Naive thymus-derived CD8-positive, alpha-beta T cell (primary cell): ENCODE measurements at regions not wholly inside any gene's neighbourhood (a gene's known extent, or its start where the extent isn't known, plus 50 kb on each side); places are given as distances from the start of the nearest gene placed in this dataset.

Source experiments
- ATAC-seq, 2 donors: fragments of 150-1000 bp; cut with Tn5 transposase in 1 of 2; sonication (Bioruptor Pico), chemical (Tn5 transposase) in 1 of 2; 1 replicate in 1 of 2; 2 replicates in 1 of 2; pipeline ENCODE4 v1.10.0; 2021; ENCODE audit warnings: mild to moderate bottlenecking in 2 of 2, moderate library complexity in 2 of 2
- POLR2A ChIA-PET: fragments of 350-600 bp; sonication (Branson Sonifier 250); formaldehyde crosslinking; loops from one replicate; lab custom pipeline; 2021; ENCODE audit warnings: antibody characterized with exemption; lab: Charles Lee
- DNase-seq, 10 donors: peaks; one replicate each; pipeline versions ENCODE4 v3.0.0 to v3.0.0-alpha.2; 2020 to 2022
- H3K27ac Mint-ChIP-seq, 10 donors: one replicate each; pipeline ENCODE4 v1.8.0; 2020 to 2022; ENCODE audit warnings: mild to moderate bottlenecking in 10 of 10, mixed read lengths in 10 of 10, moderate library complexity in 4 of 10, inconsistent platforms in 1 of 10
- H3K27me3 Mint-ChIP-seq, 5 donors: one replicate each; pipeline ENCODE4 v1.8.0; 2021 to 2022; ENCODE audit warnings: mixed read lengths in 5 of 5
- H3K36me3 Mint-ChIP-seq, 3 donors: one replicate each; pipeline ENCODE4 v1.8.0; 2020 to 2022; ENCODE audit warnings: mixed read lengths in 3 of 3, mild to moderate bottlenecking in 2 of 3, inconsistent platforms in 1 of 3
- H3K4me1 Mint-ChIP-seq, 4 donors: one replicate each; pipeline ENCODE4 v1.8.0; 2021 to 2022; ENCODE audit warnings: mixed read lengths in 4 of 4
- H3K4me3 Mint-ChIP-seq, 10 donors: one replicate each; pipeline ENCODE4 v1.8.0; 2020 to 2022; ENCODE audit warnings: mild to moderate bottlenecking in 10 of 10, mixed read lengths in 10 of 10, moderate library complexity in 6 of 10, inconsistent platforms in 1 of 10
- H3K9me3 Mint-ChIP-seq, 9 donors: one replicate each; pipeline ENCODE4 v1.8.0; 2020 to 2022; ENCODE audit warnings: mixed read lengths in 9 of 9, mild to moderate bottlenecking in 3 of 9, inconsistent platforms in 1 of 9, moderate library complexity in 1 of 9

GRCh38 chr12:125676366-125676765, 611.1 kb downstream of the AACS start:
- Mint-ChIP-seq H3K9me3 (peaks cover 0 to 3% (median 0%) of the 10 kb centered on the region in 9 donors), H3K4me1 (no peaks in the 10 kb centered on the region), H3K27ac (no peak overlapping the region), H3K27me3 (no peaks in the 10 kb centered on the region), H3K4me3 (no peak overlapping the region), H3K36me3 (no peaks in the 10 kb centered on the region)
- DNase-seq (no peak), ATAC-seq (no peak)
- POLR2A ChIA-PET: no interaction called here

GRCh38 chr12:125677829-125678228, 612.6 kb downstream of the AACS start:
- no peak for DNase-seq
- H3K27me3 Mint-ChIP-seq: peaks cover 0 to 4% (median 0%) of the 10 kb centered on the region in 5 donors

GRCh38 chr12:125678589-125678993, 613.4 kb downstream of the AACS start:
- POLR2A ChIA-PET: no interaction called here
- no peak overlapping the region for H3K4me3 Mint-ChIP-seq
- H3K9me3 Mint-ChIP-seq: peaks cover 0 to 1% (median 0%) of the 10 kb centered on the region in 9 donors
- peaks cover 0 to 4% (median 0%) of the 10 kb centered on the region in 5 donors for H3K27me3 Mint-ChIP-seq
- DNase-seq (no peak), ATAC-seq (no peak)
- H3K4me1 Mint-ChIP-seq: no peaks in the 10 kb centered on the region
- no peaks in the 10 kb centered on the region for H3K36me3 Mint-ChIP-seq
- no peak overlapping the region for H3K27ac Mint-ChIP-seq

More at GRCh38 chr12:125677829-125678228, 612.6 kb downstream of the AACS start:
- Mint-ChIP-seq H3K4me1 (no peaks in the 10 kb centered on the region), H3K4me3 (no peak overlapping the region), H3K9me3 (peaks cover 0 to 1% (median 0%) of the 10 kb centered on the region in 9 donors), H3K27ac (no peak overlapping the region), H3K36me3 (no peaks in the 10 kb centered on the region)
- POLR2A ChIA-PET: no interaction called here
- no peak for ATAC-seq

GRCh38 chr12:125683748-125684381, 618.6 kb downstream of the AACS start:
- ATAC-seq (no peak), DNase-seq (peak in 1 of 10 donors; percentile 9)

GRCh38 chr12:125684968-125685790, 619.9 kb downstream of the AACS start:
- DNase-seq (no peak), ATAC-seq (no peak)
- Mint-ChIP-seq H3K4me3 (no peak overlapping the region), H3K9me3 (peaks cover 0 to 5% (median 0%) of the 10 kb centered on the region in 9 donors), H3K4me1 (peaks cover 0 to 2% (median 0%) of the 10 kb centered on the region in 4 donors), H3K36me3 (no peaks in the 10 kb centered on the region), H3K27ac (no peak overlapping the region), H3K27me3 (peaks cover 0 to 25% (median 11%) of the 10 kb centered on the region in 5 donors)
- POLR2A ChIA-PET: no interaction called here

More at GRCh38 chr12:125683748-125684381, 618.6 kb downstream of the AACS start:
- Mint-ChIP-seq H3K27me3 (peaks cover 0 to 25% (median 11%) of the 10 kb centered on the region in 5 donors), H3K36me3 (no peaks in the 10 kb centered on the region), H3K4me3 (no peak overlapping the region), H3K4me1 (peaks cover 0 to 2% (median 0%) of the 10 kb centered on the region in 4 donors), H3K27ac (no peak overlapping the region), H3K9me3 (peaks cover 0 to 5% (median 0%) of the 10 kb centered on the region in 9 donors)
- POLR2A ChIA-PET: no interaction called here

GRCh38 chr12:125685915-125686314, 620.7 kb downstream of the AACS start:
- Mint-ChIP-seq H3K9me3 (peaks cover 0 to 5% (median 0%) of the 10 kb centered on the region in 9 donors), H3K4me1 (peaks cover 0 to 2% (median 0%) of the 10 kb centered on the region in 4 donors), H3K27me3 (peaks cover 0 to 25% (median 11%) of the 10 kb centered on the region in 5 donors), H3K36me3 (no peaks in the 10 kb centered on the region), H3K27ac (no peak overlapping the region), H3K4me3 (no peak overlapping the region)
- ATAC-seq (no peak), DNase-seq (no peak)
- POLR2A ChIA-PET: no interaction called here

- no peak overlapping the region for H3K4me3 Mint-ChIP-seq
- peak overlapping the region in 1 of 10 donors; percentile 0 for H3K27ac Mint-ChIP-seq
- no peak for DNase-seq
- H3K36me3 Mint-ChIP-seq: no peaks in the 10 kb centered on the region
- no peak for ATAC-seq
- POLR2A ChIA-PET: no interaction called here
- peaks cover 0 to 2% (median 0%) of the 10 kb centered on the region in 4 donors for H3K4me1 Mint-ChIP-seq
- peaks cover 0 to 25% (median 7%) of the 10 kb centered on the region in 5 donors for H3K27me3 Mint-ChIP-seq
- peaks cover 0 to 5% (median 0%) of the 10 kb centered on the region in 9 donors for H3K9me3 Mint-ChIP-seq
Observed at GRCh38 chr12:125687403-125687802, 622.2 kb downstream of the AACS start.

- H3K36me3 Mint-ChIP-seq: no peaks in the 10 kb centered on the region
- H3K4me1 Mint-ChIP-seq: peaks cover 0 to 2% (median 0%) of the 10 kb centered on the region in 4 donors
- H3K27me3 Mint-ChIP-seq: peaks cover 0 to 25% (median 7%) of the 10 kb centered on the region in 5 donors
- no peak overlapping the region for H3K4me3 Mint-ChIP-seq
- H3K9me3 Mint-ChIP-seq: peaks cover 0 to 5% (median 0%) of the 10 kb centered on the region in 9 donors
- POLR2A ChIA-PET: no interaction called here
- H3K27ac Mint-ChIP-seq: peak overlapping the region in 1 of 10 donors; percentile 0
- ATAC-seq: no peak
- no peak for DNase-seq
Observed at GRCh38 chr12:125687820-125688219, 622.6 kb downstream of the AACS start.

- H3K27ac Mint-ChIP-seq: no peak overlapping the region
- H3K4me1 Mint-ChIP-seq: peaks cover 0 to 2% (median 0%) of the 10 kb centered on the region in 4 donors
- ATAC-seq (no peak), DNase-seq (no peak)
- H3K9me3 Mint-ChIP-seq: peaks cover 0 to 5% (median 0%) of the 10 kb centered on the region in 9 donors
- no peak overlapping the region for H3K4me3 Mint-ChIP-seq
- POLR2A ChIA-PET: no interaction called here
- H3K27me3 Mint-ChIP-seq: peaks cover 0 to 25% (median 7%) of the 10 kb centered on the region in 5 donors
- H3K36me3 Mint-ChIP-seq: no peaks in the 10 kb centered on the region
Observed at GRCh38 chr12:125688223-125688622, 623.0 kb downstream of the AACS start.

GRCh38 chr12:125688881-125689280, 623.6 kb downstream of the AACS start:
- ATAC-seq (no peak), DNase-seq (no peak)
- Mint-ChIP-seq H3K27me3 (peaks cover 0 to 25% (median 7%) of the 10 kb centered on the region in 5 donors), H3K9me3 (peaks cover 0 to 5% (median 0%) of the 10 kb centered on the region in 9 donors), H3K27ac (no peak overlapping the region), H3K4me3 (no peak overlapping the region), H3K36me3 (no peaks in the 10 kb centered on the region), H3K4me1 (peaks cover 0 to 2% (median 0%) of the 10 kb centered on the region in 4 donors)
- POLR2A ChIA-PET: no interaction called here

- peaks cover 0 to 22% (median 7%) of the 10 kb centered on the region in 5 donors for H3K27me3 Mint-ChIP-seq
- H3K4me1 Mint-ChIP-seq: peaks cover 0 to 2% (median 0%) of the 10 kb centered on the region in 4 donors
- no peak overlapping the region for H3K27ac Mint-ChIP-seq
- POLR2A ChIA-PET: no interaction called here
- no peak overlapping the region for H3K4me3 Mint-ChIP-seq
- no peak for ATAC-seq
- DNase-seq: no peak
- H3K9me3 Mint-ChIP-seq: peaks cover 0 to 5% (median 0%) of the 10 kb centered on the region in 9 donors
- H3K36me3 Mint-ChIP-seq: no peaks in the 10 kb centered on the region
Observed at GRCh38 chr12:125689576-125690410, 624.6 kb downstream of the AACS start.

GRCh38 chr12:125690841-125691240, 625.6 kb downstream of the AACS start:
- H3K36me3 Mint-ChIP-seq: no peaks in the 10 kb centered on the region
- H3K9me3 Mint-ChIP-seq: peaks cover 0 to 15% (median 0%) of the 10 kb centered on the region in 9 donors
- H3K27ac Mint-ChIP-seq: no peak overlapping the region
- H3K27me3 Mint-ChIP-seq: peaks cover 0 to 13% (median 5%) of the 10 kb centered on the region in 5 donors
- H3K4me3 Mint-ChIP-seq: no peak overlapping the region
- POLR2A ChIA-PET: no interaction called here
- ATAC-seq (no peak), DNase-seq (no peak)
- peaks cover 0 to 2% (median 0%) of the 10 kb centered on the region in 4 donors for H3K4me1 Mint-ChIP-seq
